WERI-Rb-1 (cell line): ENCODE measurements at regions not wholly inside any gene's neighbourhood (a gene's known extent, or its start where the extent isn't known, plus 50 kb on each side); places are given as distances from the start of the nearest gene placed in this dataset.

Source experiments
- DNase-seq: peaks from one replicate; pipeline ENCODE4 v3.0.0-alpha.2; 2020
- H3K27ac ChIP-seq: fragments of 250-450 bp; sonication (Bioruptor Pico); 2 replicates; pipeline ENCODE4 v1.5.1; 2020; ENCODE audit warnings: mild to moderate bottlenecking, moderate library complexity
- H3K27me3 ChIP-seq: fragments of 250-450 bp; sonication (Bioruptor Pico); 2 replicates; pipeline ENCODE4 v1.5.1; 2021; ENCODE audit warnings: mild to moderate bottlenecking, low read depth, moderate library complexity; ENCODE audit not compliant: insufficient read depth, severe bottlenecking
- H3K36me3 ChIP-seq: fragments of 250-450 bp; sonication (Bioruptor Pico); 2 replicates; pipeline ENCODE4 v1.5.1; 2020; ENCODE audit warnings: mild to moderate bottlenecking, moderate library complexity
- H3K4me3 ChIP-seq: 2 replicates; pipeline ENCODE4 v1.5.1; 2011; ENCODE audit warnings: low read depth, mild to moderate bottlenecking, control low read depth, low read length
- H3K9me3 ChIP-seq: fragments of 250-450 bp; sonication (Bioruptor Pico); 2 replicates; pipeline ENCODE4 v1.5.1; 2021; ENCODE audit warnings: mild to moderate bottlenecking, moderate library complexity; ENCODE audit not compliant: severe bottlenecking
- TF ChIP-seq, protein P1 (sequence below): IDR thresholded peaks from 2 replicates; pipeline ENCODE4 v1.5.1; 2011; ENCODE audit warnings: low read depth, mild to moderate bottlenecking, control low read depth, inconsistent platforms, low read length

DNA sequence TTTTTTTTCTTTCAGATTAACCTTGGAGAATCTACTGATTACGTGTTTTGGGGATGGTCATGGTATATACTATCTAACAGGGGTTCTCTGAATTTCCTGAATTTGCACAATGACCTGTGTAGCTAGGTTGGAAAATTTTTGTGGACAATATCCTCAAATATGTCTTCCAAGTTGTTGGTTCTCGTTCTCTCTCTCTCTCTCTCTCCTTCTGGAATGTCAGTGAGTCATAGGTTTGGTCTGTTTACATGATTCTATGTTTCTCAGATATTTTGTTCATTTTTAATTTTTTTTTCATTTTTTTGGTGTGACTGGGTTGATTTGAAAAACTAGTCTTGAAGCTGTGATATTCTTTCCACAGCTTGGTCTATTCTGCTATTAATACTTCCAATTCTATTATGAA lies 604.0 kb upstream of the ANO3 start:
- H3K36me3 ChIP-seq: no peaks in the 10 kb centered on the region
- H3K27ac ChIP-seq: no peak overlapping the region
- no peak overlapping the region for H3K4me3 ChIP-seq
- no peaks in the 10 kb centered on the region for H3K27me3 ChIP-seq
- no peak for DNase-seq
- TF ChIP-seq, protein P1, sequence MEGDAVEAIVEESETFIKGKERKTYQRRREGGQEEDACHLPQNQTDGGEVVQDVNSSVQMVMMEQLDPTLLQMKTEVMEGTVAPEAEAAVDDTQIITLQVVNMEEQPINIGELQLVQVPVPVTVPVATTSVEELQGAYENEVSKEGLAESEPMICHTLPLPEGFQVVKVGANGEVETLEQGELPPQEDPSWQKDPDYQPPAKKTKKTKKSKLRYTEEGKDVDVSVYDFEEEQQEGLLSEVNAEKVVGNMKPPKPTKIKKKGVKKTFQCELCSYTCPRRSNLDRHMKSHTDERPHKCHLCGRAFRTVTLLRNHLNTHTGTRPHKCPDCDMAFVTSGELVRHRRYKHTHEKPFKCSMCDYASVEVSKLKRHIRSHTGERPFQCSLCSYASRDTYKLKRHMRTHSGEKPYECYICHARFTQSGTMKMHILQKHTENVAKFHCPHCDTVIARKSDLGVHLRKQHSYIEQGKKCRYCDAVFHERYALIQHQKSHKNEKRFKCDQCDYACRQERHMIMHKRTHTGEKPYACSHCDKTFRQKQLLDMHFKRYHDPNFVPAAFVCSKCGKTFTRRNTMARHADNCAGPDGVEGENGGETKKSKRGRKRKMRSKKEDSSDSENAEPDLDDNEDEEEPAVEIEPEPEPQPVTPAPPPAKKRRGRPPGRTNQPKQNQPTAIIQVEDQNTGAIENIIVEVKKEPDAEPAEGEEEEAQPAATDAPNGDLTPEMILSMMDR: no peak
- no peaks in the 10 kb centered on the region for H3K9me3 ChIP-seq

DNA sequence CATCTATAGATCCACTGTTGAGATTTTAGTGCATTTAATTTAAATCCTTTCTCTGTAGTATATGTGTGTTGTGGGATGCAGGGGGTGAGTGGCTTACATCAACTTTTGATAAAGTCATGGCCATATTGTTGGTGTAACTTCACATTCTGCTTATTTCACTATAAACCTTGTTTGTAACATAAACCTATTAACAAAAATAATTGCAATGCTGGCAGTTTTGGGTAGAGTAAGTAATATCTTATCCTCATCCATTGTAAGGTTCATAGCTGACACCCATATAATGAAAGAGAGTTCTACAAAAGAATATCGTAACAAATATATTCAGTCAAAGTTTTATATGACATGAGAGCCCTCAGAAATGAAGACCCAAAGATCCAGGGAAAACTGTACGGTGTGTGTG lies 601.7 kb upstream of the ANO3 start:
- no peaks in the 10 kb centered on the region for H3K27me3 ChIP-seq
- TF ChIP-seq, protein P1: no peak
- no peaks in the 10 kb centered on the region for H3K9me3 ChIP-seq
- H3K4me3 ChIP-seq: no peak overlapping the region
- no peak for DNase-seq
- H3K36me3 ChIP-seq: no peaks in the 10 kb centered on the region
- no peak overlapping the region for H3K27ac ChIP-seq

DNA sequence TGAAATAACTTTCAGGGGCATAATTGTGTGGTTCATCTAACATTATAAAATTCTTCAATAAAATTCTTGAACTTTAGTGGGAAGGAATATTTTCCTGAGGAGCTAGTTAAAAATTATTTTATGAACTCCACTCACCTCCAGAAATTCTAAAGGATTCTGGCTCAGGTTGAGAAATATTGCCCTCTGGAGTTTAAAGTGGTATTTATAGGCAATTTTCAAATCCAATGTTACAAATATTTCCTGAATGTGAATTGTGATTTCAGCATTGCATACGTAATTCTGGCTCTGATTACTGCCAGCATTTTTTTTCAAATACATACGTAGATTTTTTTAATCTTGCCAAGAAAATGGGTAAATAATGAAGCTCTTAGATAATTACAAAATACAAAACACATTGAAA lies 598.2 kb upstream of the ANO3 start:
- Histone ChIP-seq H3K4me3 (no peak overlapping the region), H3K27me3 (no peaks in the 10 kb centered on the region), H3K36me3 (no peaks in the 10 kb centered on the region), H3K9me3 (no peaks in the 10 kb centered on the region), H3K27ac (no peak overlapping the region)
- TF ChIP-seq, protein P1: no peak
- DNase-seq: no peak

DNA sequence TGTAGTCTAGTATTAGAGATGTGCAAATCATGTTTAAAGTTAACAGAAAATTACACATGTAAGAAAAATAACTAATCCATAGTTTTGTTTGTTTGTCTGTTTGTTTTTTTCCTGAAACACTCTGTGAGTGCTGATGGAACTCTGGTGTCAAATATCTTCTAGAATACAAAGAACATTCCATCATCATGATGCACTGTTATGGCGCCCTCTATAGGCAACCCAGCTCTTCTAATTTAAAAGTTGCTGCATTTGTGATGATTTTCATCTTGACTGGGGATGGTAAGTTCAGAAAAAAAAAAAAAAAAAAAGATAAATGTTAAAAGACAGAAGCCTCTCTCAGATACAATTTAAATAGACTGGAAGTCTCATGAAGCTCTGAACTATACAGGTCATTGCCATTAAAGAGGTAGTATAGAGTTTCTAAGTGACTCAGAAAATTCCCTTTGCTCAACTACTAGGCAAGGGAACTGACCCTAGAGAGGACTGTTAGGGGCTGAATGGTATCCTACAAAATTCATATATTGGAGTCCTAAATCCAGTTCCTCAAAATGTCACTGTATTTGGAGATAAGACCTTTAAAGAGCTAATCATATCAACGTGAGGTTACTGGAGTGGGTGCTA lies 597.2 kb upstream of the ANO3 start:
- TF ChIP-seq, protein P1: 0 out of 2 replicates have a peak, but pooled peaks have one; percentile 11
- no peaks in the 10 kb centered on the region for H3K9me3 ChIP-seq
- DNase-seq: no peak

DNA sequence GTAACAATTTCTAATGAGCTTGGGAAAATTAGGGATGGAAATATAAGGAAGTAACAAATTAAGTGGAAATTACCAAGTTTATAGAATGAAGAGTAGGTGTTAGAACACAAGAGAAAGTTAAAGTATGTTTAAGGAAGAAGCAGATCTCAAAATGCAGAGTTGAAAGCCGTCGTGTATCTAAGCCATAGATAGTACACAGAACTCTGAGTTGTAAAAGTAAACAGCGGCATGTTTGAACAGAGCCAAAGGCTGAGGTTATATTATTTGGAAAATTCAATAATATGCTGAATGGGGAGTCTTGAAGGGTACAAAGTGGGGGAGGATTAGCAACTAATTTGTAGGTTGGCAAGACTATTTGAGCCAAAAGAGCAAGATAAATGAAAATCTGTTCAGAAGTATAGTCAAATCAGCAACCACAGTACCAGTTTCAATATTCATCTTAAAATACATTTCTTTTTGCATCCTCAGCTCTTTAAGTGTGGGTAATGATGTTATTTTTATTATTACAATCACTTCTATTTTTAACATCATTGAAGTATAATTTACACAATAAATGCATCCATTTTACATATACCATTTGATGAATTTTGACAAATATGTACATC lies 594.8 kb upstream of the ANO3 start:
- TF ChIP-seq, protein P1: no peak
- Histone ChIP-seq H3K4me3 (no peak overlapping the region), H3K36me3 (no peaks in the 10 kb centered on the region), H3K9me3 (no peaks in the 10 kb centered on the region), H3K27me3 (no peaks in the 10 kb centered on the region), H3K27ac (no peak overlapping the region)
- DNase-seq: no peak

More for the DNA sequence above, 597.2 kb upstream of the ANO3 start:
- Histone ChIP-seq H3K36me3 (no peaks in the 10 kb centered on the region), H3K4me3 (no peak overlapping the region), H3K27me3 (no peaks in the 10 kb centered on the region), H3K27ac (no peak overlapping the region)

DNA sequence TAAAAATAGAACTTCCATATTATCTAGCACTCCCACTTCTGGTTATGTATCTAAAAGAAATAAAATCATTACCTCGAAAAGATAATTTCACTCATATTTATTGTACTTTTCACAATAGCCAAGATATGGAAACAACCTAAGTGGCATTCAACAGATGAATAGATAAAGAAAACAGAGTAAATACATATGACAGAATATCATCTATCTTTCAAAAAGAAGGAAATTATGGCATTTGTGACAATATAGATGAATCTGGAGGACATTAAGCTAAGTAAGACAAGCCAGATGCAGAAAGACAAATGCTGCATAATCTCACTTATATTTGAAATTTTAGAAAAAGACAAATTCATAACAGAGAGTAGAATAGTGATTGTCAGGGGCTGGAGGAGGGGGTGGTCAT lies 590.0 kb upstream of the ANO3 start:
- no peaks in the 10 kb centered on the region for H3K36me3 ChIP-seq
- DNase-seq: no peak
- no peaks in the 10 kb centered on the region for H3K9me3 ChIP-seq
- no peaks in the 10 kb centered on the region for H3K27me3 ChIP-seq
- TF ChIP-seq, protein P1: no peak
- H3K4me3 ChIP-seq: no peak overlapping the region
- H3K27ac ChIP-seq: no peak overlapping the region
